Left forelimb (tissue), 1 donor: ENCODE measurements at regions not wholly inside any gene's neighbourhood (a gene's known extent, or its start where the extent isn't known, plus 50 kb on each side); places are given as distances from the start of the nearest gene placed in this dataset.

Source experiments
- DNase-seq: peaks from one replicate; pipeline ENCODE4 v3.0.0-alpha.2; 2018; ENCODE audit warnings: low spot score

GRCh38 chr22:49139492-49140151, 688.1 kb downstream of the BRD1 start:
- DNase-seq: no peak

GRCh38 chr22:49138250-49138790, 689.4 kb downstream of the BRD1 start:
- DNase-seq: no peak

GRCh38 chr22:49137206-49137840, 690.4 kb downstream of the BRD1 start:
- peak; percentile 56 for DNase-seq

DNA sequence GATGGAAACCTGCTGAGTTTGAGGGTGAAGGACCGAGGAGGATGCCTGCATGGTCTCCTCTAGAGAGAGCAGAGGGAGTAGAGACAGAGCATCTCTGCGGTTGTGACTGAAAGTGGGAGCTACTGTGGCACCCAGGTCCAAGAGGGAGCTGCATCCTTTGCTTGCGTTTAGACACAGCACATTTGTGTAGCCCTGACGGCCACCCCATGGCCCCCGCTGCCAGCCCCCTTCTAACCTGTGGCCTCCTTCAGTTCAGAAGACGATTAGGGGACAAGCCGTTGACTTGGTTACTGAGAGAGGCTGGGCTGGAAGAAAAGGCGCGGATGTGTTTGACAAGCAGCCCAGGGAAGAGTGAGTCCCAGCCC, 690.9 kb downstream of the BRD1 start:
- no peak for DNase-seq

DNA sequence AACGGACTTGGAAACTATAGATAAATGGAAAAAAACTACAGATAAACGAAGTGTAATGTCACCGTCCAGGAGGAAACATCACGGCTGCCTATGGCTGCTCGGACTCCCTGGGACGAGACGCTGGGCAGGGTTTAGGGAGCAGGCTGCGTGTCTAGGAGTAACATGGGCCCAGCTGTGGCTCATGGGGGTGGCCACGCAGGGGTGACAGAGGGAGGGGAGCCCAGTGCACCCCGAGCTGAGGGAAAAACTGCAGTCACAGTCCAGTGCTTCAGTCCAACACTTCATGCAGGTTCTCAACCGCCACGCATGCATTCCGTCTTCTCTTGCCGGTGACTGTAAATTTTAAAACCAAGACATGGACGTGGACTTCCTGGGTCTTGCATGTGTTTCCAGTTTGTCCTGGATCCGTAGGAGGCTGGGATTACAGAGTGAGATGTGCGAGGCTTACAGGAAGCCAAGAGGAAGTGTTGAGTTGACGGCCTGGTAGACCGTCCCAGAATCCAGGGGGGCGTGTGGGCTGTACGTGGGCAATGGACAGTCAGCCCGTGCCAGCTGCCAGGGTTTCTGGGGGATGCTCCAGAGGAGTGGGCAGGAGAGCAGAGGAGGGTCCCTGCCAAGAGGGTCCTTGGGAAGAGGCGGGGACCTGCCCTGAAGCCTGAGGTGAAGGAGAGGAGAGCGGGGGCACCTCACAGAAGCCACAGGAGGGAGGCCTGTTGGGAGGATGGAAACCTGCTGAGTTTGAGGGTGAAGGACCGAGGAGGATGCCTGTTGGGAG, 691.4 kb downstream of the BRD1 start:
- DNase-seq: no peak

- DNase-seq: no peak
Observed at GRCh38 chr22:49134076-49134475, 693.6 kb downstream of the BRD1 start.

GRCh38 chr22:49133541-49133940, 694.1 kb downstream of the BRD1 start:
- no peak for DNase-seq

GRCh38 chr22:49132009-49132408, 695.7 kb downstream of the BRD1 start:
- no peak for DNase-seq

- no peak for DNase-seq
Observed at GRCh38 chr22:49129736-49130135, 697.9 kb downstream of the BRD1 start.

DNA sequence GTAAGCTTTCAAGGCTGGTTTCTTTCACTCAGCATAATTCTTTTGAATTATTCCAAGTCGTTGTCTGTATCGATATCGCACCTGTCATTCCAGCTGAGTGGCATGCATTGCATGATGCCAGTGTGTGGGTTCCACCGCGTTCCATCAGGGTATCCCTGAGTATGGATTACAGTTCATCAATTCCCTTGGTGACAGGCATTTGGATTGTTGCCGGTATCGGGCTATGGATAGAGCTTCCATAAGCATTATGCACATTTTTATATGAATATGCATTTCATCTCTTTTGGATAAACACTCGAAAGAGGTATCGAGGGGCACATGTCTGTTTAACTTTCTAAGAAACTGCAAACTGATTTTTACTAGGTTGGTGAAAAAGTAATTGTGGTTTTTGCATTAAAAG, 698.8 kb downstream of the BRD1 start:
- no peak for DNase-seq

DNA sequence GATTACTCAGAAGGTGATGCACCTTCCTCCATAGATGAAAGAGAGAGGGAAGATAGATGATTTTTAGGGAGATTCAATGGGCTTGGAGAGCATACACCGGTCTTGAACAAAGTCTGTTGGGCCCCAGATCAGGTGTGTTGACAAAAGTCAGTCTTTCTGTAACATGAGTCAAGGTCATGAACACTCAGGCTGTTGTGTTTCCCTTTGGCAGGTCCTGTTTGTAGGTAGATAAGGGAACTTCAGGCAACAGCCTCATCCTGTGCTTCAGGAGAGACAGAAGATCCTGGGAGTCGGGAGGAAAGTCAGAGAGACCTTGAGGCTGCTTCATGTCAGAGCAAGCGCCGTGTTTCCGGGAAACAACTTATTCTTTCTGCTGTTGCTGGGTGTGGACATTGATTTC, 703.1 kb downstream of the BRD1 start:
- DNase-seq: no peak

GRCh38 chr22:49123621-49124192, 704.0 kb downstream of the BRD1 start:
- no peak for DNase-seq

- no peak for DNase-seq
Observed at GRCh38 chr22:49119551-49119952, 708.1 kb downstream of the BRD1 start.

- no peak for DNase-seq
Observed at GRCh38 chr22:49118065-49118464, 709.6 kb downstream of the BRD1 start.

GRCh38 chr22:49117486-49117885, 710.2 kb downstream of the BRD1 start:
- DNase-seq: peak; percentile 54

DNA sequence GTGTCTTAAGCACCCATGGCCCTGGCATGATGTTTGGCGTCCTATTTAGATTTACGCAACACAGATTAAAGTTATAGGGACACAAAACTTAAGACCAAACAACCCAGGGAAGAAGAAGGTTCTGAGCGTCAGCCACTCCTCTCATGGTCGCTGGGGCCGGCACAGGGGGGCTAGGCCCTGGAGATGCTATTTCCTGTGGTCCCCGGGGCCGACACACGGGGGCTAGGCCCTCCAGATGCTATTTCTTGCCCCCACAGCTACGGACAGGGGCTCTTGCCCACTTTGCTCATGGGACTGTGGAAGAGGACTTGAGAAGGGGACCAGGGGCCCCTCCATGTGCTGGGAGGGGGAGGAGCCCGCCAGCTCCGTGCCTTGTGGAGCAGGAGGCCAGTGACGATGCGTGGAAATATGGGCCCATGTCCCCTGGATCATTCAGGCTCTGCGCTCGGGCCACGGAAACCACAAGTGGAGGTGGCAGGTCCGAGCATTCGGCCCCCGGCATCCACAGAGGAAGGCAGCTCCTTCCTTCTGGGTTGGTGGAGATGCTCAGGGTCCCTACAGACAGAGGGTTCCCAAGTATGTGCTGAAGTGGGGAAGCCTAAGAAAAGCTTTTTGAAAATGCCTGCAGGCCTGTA, 711.1 kb downstream of the BRD1 start:
- DNase-seq: peak; percentile 51

DNA sequence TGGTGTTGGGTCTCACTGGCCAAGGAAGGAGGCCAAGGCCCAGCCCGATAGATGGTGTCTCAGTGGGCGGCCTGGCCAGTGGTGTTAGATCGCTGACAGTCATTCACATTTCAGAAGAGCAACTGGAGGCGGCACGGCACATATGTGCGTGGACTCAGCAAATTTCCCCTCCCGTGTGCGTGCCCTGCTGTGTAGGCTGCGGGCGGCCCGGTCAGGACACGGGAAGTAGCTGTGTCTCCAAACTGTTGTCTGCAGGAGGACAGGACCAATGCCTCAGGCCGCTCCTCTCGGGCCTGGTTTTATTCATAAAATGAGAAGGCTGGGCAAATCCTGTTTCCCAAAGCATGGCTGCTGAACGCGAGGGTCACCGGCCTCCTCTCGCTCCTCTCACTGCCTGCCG, 711.7 kb downstream of the BRD1 start:
- peak; percentile 28 for DNase-seq

GRCh38 chr22:49115197-49115596, 712.5 kb downstream of the BRD1 start:
- no peak for DNase-seq

- DNase-seq: peak; percentile 22
Observed at GRCh38 chr22:49113758-49114157, 713.9 kb downstream of the BRD1 start.

DNA sequence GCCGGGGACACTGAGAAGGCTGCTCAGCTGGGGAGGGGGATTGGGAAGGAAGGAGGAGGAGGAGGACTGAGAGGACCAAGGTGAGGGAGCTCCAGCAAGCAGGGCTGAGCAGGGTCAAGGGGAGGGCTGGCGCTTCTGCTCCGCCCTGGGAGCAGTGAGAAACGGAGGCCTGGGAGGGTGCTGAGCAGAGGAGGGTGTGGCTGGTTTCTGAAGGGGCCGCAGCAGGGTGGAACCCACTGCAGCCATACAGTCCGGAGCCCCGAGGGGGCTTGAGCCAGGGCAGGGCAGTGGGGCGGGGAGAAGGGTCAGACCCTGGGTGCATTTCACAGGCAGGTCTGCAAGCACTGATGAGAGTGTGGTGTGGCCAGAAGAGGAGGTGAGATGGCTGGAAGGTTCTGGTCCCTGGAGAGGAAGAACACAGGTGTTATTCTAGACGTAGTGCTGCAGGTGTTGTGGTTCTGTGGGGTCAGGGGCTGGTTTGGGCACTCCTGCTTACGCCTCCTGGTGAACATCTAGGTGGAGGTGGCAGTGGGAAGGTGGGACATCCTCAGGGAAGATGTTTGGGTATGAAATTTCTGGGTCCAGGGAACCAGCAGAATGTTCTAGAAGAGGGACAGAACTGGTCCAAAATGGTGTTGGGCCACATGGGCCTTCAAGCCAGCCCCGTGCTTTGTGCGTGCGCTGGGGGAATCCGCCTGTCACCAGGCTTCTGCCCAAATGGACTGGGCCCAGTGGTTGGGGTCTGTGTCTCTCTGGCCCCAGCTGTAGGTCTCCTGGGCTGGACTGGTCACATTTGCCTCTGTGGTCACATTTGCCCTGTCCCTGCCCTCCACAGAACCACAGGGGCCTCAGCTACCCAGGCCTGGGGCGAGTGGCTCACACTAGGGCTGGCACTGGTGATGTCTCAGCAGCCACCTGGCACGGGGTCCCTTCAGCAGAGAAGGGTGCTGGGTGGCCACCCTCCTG, 714.7 kb downstream of the BRD1 start:
- DNase-seq: peak; percentile 51

DNA sequence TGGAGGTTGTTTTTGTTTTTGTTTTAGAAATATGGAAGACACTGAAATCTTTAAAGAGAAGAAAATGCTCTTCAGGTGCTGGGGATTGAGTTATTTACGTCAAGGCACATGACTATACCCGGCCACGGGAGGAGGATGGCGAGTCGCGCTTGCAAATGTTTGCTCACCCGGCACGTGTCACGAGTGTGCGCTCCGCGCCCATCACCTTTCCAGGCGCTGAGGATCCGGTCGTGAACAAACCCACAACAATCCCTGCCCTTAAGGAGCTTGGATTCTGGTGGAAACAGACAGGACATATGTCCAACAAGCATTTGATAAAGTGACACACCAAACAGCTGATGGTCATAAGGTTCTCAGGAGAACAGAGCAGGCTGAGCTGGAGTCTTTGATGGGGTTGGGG, 715.5 kb downstream of the BRD1 start:
- peak; percentile 47 for DNase-seq
